ENCODE measurements at regions not wholly inside any gene's neighbourhood (a gene's known extent, or its start where the extent isn't known, plus 50 kb on each side); places are given as distances from the start of the nearest gene placed in this dataset.

DNA sequence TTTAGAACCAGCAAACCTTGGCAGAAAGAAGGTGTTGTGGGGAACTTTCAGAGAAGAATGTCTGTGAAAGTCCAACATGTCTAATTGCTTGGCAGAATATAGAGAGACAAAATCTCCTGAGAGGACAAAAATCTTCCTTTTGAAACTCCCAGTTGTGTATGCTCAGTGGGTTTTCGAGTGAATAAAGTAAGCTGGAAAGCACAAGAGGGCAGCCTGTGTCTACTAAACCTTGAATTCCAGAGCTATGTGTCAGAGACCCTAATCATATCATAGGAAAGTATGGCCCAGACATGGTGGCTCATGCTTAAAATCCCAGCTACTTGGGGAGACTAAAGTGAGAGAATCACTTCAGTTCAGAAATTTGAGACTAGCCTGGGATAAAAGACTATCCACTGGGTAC lies 661.2 kb downstream of the SLC16A7 start:
- no peak for DNase-seq

DNA sequence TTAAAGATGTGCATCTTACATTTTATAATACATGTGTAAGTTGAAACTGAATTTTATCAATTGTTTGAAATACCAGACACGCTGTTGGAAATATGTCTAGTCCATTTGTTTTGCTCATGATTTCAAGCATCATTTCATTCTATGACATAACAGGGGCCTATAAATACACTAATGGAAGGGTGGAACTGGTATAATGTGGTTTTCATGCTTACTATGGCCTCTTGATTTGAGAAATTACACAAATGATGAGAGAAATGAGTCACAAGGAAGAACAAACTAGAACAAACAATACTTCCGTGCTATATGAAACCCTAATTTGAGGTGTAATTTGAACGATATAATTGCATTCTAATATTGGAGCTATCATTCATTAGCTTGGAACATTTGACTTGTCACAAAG lies 663.4 kb downstream of the SLC16A7 start:
- DNase-seq: no peak

- DNase-seq: no peak
Observed at GRCh38 chr12:60262378-60262777, 666.5 kb downstream of the SLC16A7 start.

DNA sequence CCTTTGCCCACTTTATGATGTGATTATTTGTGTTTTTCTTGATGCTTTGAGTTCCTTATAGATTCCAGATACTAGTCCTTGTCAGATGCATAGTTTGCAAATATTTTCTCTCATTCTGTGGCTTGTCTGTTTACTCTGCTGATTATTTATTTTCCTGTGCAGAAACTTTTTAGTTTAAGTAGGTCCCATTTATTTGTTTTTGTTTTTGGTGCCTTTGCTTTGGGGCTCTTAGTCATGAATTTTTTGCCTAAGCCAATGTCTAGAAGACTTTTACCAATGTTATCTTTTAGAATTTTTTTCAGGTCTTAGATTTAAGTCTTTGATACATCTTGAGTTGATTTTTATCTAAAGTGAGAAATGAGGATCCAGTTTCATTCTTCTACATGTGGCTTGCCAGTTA lies 667.3 kb downstream of the SLC16A7 start:
- DNase-seq: no peak

DNA sequence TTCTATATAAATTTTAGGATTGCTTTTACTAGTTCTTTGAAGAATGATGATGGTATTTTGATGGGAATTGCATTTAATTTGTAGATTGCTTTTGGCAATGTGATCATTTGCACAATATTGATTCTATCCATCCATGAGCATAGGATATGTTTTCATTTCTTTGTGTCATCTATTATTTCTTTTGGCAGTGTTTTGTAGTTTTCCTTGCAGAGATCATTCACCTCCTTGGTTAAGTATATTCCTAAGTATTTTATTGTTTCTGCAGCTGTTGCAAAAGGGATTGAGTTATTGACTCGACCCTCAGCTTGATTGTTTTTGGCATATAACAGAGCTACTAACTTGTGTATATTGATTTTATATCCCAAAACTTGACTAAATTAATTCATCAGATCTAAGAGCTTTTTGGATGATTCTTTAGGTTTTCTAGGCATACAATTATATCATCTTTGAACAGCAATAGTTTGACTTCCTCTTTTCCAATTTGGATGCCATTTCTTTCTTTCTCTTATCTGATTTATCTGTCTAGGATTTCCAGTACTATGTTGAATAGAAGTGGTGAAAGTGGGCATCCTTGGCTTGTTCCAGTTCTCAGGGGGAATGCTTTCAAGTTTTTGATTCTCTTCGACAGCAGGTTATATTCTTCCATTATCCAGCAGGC lies 668.1 kb downstream of the SLC16A7 start:
- no peak for DNase-seq

DNA sequence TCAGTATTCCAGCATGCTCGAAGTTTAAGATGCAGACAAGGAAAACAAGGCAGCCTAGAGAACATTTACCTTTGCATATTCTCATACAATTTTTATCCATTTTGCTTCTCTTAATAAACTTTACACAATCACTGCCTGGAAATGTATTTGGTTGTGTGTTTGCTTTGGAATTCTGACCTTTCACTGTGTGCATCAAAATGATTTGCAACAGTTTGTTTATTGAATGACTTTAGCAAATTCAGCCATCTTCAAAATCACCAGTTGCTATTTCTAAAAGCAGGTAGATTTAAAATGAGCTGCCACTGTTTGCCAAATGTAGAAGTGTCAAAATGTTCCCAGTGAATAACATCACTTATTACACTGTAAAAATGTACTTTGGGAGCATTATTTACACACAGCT lies 669.9 kb downstream of the SLC16A7 start:
- no peak for DNase-seq

- DNase-seq: no peak
Observed at GRCh38 chr12:60266381-60266852, 670.6 kb downstream of the SLC16A7 start.

DNA sequence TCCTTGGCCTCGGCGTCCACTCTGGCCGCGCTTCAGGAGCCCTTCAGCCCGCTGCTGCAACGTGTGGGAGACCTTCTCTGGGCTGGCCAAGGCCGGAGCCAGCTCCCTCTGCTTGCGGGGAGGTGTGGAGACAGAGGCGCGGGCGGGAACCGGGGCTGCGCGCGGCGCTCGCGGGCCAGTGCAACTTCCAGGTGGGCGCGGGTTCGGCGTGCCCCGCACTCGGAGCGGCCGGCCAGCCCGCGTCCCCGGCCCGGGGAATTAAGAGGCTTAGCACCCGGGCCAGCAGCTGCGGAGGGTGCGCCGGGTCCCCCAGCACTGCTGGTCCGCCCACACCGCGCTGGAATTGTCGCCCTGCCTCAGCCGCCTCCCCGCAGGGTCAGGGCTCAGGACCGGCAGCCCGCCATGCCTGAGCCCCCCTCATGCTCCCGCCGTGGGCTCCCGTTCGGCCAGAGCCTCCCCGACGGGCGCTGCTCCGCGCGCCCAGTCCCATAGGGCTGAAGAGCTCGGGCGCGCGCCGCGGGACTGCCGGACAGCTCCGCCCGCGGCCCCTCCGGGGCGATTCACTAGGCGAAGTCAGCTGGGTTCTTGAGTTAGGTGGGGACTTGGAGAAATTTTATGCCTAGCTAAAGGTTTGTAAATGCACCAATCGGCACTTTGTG lies 673.9 kb downstream of the SLC16A7 start:
- DNase-seq: no peak

GRCh38 chr12:60271816-60272215 lies 676.0 kb downstream of the SLC16A7 start:
- no peak for DNase-seq

- no peak for DNase-seq
Observed at GRCh38 chr12:60278209-60278608, 682.4 kb downstream of the SLC16A7 start.

DNA sequence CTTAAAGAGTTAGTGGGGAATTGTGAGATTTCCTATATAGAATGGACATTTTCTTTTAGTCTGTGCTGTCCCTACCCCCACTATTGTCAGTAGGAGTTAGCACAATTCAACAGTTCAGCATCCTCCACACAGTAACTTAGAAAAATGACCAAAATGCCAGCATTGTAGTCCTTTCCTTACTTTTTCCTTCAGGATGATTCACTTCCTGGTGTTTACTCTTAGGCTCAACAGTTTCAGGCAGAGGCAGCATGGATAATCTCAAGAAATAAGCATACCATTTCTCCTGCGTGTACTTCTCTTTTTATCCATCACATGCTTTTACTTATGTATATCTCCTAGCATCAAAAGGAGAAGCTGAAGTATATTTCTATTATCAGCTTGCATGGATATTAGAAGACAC lies 683.4 kb downstream of the SLC16A7 start:
- DNase-seq: no peak

GRCh38 chr12:60281522-60281921 lies 685.7 kb downstream of the SLC16A7 start:
- no peak for DNase-seq

- DNase-seq: no peak
Observed at GRCh38 chr12:60290532-60290931, 694.7 kb downstream of the SLC16A7 start.

DNA sequence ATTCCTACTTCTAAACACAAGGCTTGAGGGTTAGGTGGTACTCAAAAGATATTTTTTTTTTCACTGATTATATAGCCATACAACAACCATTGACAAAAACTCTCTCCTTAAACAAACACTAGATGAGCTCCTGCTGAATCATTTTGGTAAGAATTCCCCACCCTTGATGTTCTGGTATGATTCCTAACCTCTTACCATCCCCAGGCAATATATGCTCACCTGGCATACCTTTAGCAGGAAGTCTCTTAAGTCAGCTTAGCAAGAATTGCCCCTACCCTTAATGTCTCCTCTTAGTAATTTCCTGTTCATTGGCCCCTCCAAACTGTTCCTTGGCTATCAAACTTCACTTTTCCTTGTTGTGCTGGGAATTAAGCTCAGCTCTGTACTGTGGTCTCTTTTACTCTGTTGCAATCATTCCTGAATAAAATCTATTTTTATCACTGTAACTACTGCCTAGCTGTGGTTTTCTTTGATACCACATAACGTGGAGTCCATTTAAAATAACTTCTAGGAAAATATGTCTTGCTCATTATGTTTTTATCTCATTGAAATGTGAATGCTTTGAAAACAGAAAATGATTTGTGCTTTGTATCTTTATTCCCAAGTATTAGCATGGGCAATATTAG lies 712.6 kb downstream of the SLC16A7 start:
- DNase-seq: no peak

GRCh38 chr12:60311940-60312339 lies 716.1 kb downstream of the SLC16A7 start:
- DNase-seq: no peak

DNA sequence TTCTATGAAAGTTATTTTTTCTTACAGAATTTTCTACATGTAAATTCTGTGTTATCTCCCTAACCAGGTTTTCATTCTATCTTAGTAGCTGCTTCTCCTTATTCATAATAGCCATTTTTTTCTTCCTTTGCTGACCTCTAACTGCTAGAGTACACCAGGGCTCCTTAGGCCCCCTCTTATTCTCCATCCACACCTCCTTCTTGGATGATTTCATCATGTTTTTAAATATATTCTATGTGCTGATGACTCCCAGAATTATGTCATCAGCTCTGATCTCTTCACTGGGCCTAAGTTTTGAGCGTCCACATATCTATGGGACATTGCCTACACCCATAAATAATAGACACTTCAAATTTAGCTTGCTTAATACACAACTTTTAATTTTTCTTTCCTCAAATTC lies 721.5 kb downstream of the SLC16A7 start:
- no peak for DNase-seq

- no peak for DNase-seq
Observed at GRCh38 chr12:60324746-60325145, 728.9 kb downstream of the SLC16A7 start.

GRCh38 chr12:60333461-60333860 lies 737.6 kb downstream of the SLC16A7 start:
- no peak for DNase-seq

GRCh38 chr12:60335745-60336144 lies 739.9 kb downstream of the SLC16A7 start:
- no peak for DNase-seq

- no peak for DNase-seq
Observed at GRCh38 chr12:60337839-60338549, 742.2 kb downstream of the SLC16A7 start.

- no peak for DNase-seq
Observed at GRCh38 chr12:60345442-60345841, 749.6 kb downstream of the SLC16A7 start.

- DNase-seq: no peak
Observed at GRCh38 chr12:60349232-60349978, 753.6 kb downstream of the SLC16A7 start.

GRCh38 chr12:60387356-60387755 lies 791.5 kb downstream of the SLC16A7 start:
- DNase-seq: no peak
